AG08395 (cell line): ENCODE measurements at regions not wholly inside any gene's neighbourhood (a gene's known extent, or its start where the extent isn't known, plus 50 kb on each side); places are given as distances from the start of the nearest gene placed in this dataset.
"Not testable (repeated sequence)": the region's sequence is repeated elsewhere in the genome, so short reads cannot be mapped to it uniquely, and the experiment has no call there.

Experiments used
- DNase-seq: peaks from one replicate; pipeline ENCODE4 v3.0.0; 2012; ENCODE audit warnings: mixed read lengths, low spot score

DNA sequence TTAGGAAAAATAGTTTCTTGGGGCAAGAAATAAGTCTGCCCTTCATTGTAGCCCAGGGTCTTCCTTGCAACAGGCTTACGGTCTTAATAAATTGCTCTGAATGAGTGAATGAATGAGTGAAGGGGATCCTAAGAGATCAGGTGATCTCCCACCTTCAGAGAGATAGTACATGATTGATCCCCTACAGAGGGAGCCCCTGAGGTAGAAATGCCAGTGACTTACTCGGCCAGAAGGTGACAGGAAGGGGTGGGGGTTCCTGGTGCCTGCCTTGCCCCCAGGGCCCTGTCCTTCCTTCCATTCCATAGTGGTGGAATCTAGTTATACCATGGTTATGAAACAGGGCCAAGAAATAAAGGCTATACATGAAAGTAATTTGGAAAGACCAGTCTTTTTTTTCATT, 215.3 kb upstream of the SSTR4 start:
- no peak for DNase-seq

DNA sequence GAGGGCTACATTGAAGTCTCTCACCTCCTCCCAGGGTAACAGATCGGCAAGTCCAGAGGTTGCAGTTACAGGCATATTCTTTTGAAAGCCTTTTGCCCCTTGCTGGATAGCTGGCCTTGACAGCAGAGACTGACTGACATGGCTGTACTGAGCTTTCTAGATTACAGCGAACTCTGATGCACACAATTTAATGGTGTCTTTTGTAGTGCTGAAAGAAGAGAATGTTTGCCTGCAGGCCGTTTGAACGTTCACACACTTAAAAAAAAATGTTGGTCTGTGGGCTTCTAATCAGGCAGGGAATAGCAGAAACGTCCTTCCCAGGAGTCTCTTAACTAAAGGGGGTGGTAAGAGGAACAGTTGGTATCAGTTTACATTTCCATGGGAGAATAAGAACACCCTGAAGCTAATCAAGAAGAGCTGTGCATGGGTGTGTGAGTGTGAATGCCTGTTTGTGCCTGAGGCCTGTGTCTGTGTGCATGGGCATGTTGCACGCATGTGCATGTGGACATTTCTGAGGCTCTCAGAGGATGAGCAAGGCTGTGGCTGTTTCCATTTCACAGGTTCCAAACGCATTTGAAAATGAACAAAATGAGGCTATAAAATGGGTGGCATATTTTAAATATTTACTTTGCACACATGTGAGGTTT, 213.9 kb upstream of the SSTR4 start:
- DNase-seq, result no peak

DNA sequence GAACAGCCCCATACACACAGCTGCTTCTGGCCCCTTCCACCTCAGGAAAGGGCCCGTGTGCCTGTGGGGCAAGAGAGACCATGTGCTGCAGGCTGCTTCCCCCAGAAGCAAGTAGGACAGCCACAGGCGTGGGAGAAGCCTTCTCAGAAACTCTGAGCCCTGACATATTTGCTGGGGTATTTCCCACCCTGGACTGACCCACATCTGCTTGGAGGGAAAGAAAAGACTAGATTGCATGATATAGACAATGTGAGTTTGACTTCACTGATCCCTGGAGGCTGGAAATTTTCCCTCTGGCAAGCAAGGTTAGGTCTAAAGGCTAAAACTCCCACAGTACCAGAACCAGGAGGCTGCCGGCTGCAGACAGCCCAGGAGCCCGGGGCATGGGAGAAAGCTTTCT, 213.3 kb upstream of the SSTR4 start:
- no peak for DNase-seq

DNA sequence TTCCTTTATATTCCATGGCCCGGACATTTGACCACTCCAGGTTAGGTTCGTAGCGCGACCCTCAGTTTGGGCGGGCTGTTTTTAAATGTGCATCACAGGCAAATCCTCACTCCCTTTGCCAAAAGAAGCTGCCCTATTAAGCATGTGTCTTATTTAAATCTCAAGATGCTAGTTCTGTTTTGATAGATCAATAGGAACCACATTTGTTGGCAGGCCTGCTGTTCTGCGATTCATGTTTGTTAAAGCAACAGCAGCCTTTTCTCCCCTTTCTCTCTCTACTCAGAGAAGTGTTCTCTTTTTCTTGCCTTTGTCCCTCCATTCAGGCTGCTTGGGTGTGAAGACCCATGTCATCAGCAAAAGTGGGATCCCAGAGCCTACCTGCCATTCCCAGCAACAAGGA, 212.0 kb upstream of the SSTR4 start:
- no peak for DNase-seq

DNA sequence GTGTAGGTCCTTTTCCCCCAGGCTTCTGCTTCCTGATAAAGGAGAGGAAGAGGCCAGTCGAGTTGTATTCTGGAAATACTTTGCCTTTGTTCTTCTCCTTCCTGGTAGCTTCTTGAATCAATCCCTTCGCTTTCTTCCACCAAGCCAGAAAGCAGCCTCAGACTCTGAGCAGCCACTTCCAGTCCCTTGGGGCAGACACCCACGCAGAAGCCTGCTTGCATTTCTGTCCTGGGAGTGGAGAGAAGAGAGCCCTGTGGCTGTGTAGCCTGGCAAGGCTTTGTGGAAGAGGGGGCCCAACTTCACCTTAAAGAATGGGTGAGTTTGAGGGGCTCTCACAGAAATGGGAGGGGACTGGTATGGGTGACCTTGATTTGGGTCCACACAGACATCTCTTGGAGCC, 211.0 kb upstream of the SSTR4 start:
- DNase-seq, result no peak

DNA sequence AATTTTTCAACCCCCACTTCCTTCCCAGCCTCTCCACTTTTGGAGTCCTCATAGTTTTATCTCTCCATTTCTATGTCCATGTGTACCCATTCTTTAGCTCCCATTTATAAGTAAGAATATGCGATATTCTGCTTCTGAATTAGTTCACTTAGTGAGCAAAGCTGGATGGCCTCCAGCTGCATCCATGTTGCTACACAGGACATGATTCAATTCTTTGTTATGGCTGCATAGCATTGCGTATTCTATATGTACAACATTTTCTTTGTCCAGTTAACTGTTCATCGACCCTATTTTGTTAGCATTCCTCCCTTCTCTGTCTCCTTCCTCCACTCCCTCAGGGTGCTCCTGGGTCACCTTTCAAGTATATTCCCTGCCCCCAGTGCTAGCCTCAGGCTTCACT, 210.0 kb upstream of the SSTR4 start:
- DNase-seq, result no peak

DNA sequence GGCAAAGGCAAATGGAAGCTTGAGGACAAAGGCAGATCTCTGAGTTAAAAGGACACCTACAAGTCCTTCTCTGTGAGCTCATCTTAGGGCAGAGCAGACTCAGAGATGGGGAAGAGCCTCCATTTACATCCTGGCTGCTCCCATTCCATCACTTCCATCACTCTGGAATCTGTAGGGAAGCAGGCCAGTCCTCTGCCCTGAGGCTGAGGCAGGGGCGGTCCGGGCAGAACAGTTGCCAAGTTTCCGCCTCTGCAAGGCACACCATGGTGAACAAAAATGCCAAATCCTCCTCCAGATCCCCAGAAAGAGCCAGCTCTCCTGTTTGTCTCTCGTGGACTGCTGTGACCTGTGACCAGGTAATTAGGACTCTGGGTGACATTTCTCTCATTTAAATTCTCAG, 209.6 kb upstream of the SSTR4 start:
- no peak for DNase-seq

DNA sequence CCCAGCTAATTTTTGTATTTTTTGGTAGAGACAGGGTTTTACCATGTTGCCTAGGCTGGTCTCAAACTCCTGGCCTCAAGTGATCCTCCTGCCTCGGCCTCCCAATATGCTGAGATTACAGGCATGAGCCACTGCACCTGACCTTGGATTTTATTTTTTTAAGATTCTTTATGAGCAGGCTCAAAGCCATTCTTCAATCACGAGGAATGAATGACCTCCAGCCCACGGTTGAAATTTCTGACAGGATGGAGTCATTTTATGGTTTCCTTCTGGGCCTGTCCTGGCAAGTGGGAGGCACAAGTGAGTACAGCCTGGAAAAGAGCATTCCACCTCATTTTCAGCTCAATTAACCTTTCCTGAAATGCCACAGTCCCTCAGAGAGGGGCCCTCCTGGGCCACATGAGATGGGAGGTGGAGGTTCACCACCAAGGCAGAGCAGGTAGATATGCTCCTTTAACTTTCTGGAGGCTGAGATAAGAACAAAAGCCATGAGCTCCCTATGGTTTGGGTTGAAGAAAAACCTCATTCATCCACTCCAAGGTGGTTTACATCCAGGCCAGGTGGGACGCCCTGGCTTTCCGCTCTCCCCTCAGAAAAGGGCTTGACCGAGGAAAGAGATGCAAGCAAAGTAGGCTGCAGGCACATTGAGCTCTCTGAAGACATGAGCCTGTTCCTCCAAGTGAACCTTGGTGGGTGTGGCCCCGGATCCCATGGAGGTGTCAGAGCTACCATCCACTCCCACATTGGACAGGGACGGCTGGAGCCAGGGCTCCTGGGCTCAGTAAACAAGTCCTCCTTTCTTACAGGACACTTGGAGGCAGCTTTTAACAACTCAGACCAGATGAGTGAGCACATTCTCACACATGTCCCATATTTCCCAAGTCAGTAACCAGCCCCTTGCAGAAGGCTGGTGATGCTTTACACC, 208.5 kb upstream of the SSTR4 start:
- no peak for DNase-seq

DNA sequence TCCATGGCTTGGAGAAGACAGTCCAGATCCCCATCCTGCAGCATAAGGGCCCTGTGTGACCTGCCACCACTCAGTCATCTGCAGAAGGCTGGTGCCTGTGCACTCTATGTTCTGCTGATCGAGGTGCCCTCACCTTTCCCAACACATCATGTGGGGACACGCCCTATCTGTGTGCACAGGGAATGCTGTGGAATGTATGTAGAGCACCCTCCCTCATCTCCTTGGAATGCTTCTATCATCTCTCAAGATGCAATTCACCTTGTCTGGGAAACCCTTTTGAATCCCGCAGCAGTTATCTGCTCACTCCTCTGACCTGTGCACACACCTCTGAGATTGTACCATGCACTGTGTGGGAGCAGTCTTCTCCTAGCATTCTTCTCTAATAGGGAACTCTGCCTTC, 207.2 kb upstream of the SSTR4 start:
- no peak for DNase-seq

DNA sequence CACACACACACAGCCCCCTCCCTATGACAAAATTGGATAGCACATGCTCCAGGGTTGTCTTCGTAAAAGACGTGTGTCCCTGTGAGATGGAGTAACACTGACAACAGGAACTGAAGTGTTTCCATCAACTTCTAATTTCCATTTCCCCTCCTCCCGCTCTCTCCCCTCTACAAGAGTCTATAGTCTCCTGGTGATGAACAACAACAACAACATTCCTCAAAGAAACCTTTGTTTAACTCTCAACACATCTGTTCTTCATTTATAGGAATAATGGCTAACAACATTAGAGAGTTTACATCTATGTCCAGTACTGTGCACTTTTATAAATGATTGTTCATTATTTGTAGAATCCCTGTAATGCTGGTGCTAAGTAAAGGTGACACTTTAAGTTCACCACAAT, 205.8 kb upstream of the SSTR4 start:
- no peak for DNase-seq

DNA sequence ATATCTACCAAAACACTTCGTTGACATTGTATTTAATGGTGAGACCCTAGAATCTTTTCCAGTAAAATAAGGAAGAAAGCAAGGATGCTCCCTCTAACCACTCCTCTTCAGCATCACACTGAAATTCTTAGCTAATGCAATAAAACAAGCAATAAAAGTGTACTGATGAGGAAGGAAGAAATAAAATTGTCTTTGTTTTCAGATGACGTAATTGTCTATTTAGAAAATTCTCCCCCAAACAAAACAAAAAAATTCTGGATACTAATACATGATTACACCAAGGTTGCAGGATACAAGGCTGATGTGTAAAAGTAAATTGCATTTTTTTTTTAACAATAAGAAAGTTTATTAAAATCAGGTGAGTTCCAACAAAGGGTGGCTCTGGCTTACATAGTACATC, 205.0 kb upstream of the SSTR4 start:
- no peak for DNase-seq

DNA sequence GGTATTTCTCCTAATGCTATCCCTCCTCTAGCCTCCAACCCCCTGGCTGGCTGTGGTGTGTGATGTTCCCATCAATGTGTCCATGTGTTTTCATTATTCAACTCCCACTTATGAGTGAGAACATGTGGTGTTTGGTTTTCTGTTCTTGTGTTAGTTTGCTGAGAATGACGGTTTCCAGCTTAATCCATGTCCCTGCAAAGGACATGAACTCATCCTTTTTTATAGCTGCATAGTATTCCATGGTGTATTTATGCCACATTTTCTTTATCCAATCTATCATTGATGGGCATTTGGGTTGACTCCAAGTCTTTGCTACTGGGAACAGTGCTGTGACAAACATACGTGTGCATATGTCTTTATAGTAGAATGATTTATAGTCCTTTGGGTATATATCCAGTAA, 204.4 kb upstream of the SSTR4 start:
- DNase-seq, result not testable (repeated sequence)

DNA sequence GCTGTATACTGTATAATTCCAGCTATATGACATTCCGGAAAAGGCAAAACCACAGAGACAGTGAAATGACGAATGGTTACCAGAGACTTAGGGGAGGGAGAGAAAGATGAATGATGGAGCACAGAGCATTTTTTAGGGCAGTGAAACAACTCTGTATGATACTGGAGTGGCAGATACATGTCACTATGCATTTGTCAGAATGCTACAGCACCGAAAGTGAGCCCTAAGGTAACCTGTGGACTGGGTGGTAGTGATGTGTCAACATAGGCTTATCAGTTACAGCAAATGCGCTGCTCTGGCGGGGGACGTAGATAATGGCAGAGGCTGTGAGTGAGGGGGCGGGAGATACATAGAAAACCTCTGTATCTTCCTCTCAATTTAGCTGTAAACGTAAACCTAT, 201.3 kb upstream of the SSTR4 start:
- DNase-seq, result no peak

DNA sequence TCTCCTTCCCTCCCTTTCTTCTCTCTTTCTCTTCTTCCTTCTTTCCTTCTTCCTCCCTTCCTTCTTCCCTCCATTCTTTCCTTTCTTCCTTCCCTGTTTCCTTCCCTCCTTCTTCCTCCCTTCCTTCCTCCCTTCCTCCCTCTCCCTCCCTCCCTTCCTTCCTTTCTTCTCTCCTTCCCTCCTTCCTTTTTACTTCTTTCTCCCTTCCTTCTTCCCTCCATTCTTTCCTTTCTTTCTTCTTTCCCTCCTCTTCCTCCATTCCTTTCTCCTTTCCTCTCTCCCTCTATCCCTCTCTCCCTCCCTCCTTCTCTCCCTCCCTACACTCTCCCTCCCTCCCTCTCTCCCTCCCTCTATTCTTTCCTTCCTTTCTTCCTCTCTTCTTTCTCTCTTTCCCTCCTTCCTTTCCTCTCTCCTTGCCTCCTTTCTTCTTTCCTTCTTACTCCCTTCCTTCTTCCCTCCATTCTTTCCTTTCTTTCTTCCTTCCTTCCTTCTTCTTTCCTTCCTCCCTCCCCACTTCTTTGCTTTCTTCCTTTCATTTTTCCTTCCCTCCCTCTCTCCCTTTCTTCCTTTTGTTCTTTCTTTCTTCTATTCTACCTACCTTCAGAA, 200.4 kb upstream of the SSTR4 start:
- no peak for DNase-seq

DNA sequence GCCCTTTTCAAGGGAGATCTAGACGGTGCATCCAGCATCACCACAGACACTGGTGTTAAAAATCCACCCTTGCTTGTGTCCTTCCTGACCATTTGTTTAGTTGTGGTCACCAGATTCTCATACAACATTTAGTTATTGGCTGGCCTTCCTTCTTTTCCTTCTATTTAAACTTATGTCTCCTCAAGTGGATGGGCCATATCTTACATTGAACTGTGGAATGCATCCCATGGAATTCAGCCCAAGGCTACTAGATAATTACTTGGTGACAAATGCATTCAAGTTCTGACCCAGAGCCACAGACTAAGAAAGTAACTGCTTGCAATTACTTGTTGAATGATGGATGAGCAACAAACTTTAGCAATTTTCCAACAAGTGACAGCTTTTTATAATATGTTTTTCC, 198.9 kb upstream of the SSTR4 start:
- DNase-seq, result no peak

DNA sequence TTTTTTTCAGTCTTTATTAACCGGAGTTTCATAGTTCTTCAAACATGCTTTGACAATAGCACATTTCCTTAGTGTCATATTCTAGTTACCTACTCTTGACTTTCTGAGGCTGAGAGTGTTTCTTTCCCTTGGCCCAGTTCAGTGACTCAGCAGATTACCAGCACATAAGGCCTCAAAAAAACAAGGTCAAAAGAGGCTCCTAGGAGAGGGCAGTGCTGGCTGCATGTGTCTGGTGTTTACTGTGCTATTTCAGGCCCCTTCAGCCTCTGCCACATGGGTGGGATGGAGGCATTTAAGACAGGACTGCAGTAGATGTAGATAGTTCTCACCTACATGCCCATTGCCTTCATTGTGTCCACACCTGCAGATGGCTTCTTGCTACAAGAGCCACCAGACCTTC, 198.2 kb upstream of the SSTR4 start:
- DNase-seq, result no peak

DNA sequence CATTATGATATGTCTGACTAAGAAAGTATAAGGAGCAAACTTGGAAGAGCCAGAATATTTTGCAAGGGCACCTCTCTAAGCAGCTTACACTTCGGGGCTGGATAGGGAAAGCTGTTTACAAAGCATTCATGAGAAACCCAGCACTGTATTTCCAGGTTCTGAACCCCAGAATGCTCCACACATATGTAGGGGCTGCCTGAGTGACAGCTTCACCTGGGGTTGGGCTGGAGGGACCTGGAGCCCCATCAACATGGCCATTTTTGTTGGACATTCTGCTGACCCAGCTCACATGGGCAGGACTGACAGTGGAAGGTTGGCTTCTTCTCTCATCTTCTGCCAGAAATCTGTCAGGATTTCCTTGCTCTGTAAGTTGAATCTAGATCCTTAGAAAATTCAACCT, 197.1 kb upstream of the SSTR4 start:
- no peak for DNase-seq

DNA sequence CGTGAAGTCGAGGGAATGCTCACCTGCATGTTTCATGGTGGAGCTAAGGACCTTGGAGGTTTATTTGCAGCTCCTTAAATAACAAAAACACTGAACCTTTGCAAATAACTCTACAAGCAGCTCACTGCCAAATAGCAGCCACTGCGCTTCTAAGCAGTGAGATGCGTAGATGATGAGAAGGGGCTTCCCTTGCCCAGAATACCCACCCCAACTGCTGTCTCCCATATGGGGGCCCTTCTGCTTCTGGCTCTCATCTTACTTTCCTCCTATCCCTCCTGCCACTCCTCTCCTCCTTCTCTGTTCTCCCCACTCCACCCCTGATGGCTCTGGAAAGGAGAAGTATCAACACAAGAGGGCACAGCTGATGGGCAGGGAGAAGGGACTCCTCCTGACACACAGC, 193.3 kb upstream of the SSTR4 start:
- no peak for DNase-seq

DNA sequence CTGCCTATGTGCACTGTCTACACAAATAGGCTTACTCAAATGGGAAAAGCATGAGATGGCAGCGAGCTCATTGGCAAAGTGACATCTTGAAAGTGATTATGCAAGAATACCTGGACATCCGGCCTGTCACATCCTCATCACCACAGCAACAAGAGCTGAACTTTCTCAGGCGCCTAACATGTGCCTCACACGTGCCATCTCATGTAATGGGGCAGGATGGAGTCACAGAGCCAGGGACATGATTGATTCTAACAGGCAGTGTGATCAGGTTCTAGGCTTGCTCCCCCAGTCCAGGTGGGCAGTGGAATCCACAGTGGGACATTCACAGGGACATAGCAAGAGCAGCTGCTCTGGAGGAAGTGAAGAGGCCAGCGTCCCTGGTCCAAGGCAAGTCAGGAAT, 192.3 kb upstream of the SSTR4 start:
- DNase-seq, result no peak

DNA sequence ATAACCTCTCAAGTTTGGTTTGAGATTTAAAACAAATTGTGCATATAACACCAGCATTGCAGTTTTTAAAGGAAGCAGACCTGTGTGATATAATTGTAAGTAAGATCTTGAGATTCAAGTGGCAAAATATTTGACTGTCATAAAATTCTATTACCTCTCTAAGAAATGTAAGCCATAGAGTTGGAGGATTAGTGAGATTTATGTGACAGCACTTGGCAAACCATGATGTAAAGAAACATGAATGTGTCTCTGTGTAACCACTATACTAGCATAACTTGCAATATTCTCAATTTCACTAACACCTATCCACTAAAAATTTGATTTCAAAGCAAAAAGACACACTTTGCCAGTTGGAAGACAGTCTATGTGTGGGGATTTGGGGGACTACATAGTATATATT, 190.2 kb upstream of the SSTR4 start:
- no peak for DNase-seq

DNA sequence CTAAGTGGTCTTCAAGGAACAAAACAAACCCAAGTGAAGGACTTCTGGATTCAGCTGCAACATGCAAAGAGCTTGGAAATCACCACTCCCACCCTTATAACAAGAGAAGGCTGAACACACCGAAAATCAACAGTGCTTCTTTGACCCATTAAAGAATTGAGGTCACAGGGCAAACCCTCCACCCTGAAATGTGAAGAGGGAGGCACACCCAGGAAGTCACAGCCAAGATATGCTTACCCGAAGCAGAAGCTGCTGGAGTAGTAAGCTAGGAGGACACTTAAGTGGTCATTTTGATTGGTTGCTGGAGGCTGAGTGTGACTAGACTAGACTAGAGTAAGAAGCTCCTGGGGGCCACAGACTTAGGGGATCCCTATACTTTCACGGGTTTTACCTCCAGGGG, 188.2 kb upstream of the SSTR4 start:
- no peak for DNase-seq

DNA sequence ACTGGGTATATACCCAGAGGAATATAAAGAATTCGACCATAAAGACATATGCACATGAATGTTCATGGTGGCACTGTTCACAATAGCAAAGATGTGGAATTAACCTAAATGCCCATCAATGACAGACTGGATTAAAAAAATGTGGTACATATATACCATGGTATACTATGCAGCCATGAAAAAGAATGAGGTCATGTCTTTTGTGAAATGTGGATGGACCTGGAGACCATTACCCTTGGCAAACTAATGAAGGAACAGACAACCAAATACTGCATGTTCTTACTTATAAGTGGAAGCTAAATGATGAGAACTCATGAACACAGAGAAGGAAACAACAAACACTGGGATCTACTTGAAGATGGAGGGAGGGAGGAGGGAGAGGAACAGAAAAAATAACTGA, 186.7 kb upstream of the SSTR4 start:
- DNase-seq, result no peak

DNA sequence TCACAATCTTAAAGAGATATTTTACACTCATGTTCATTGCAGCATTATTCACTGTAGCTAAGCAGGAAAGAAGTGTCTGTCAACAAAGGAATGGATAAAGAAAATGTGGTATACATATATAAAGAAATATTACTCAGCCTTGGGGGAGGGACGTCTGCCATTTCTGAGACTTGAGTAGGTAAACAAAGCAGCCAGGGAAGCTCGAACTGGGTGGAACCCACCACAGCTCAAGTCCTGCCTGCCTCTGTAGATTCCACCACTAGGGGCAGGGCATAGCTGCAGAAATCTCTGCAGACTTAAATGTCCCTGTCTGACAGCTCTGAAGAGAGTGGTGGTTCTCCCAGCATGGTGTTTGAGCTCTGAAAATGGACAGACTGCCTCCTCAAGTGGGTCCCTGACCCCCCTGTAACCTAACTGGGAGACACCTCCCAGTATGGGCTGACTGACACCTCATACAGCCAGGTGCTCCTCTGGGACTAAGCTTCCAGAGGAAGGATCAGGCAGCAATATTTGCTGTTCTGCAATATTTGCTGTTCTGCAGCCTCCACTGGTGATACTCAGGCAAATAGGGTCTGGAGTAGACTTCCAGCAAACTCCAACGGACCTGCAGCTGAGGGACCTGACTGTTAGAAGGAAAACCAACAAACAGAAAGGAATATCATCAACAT, 183.3 kb upstream of the SSTR4 start:
- DNase-seq, result not testable (repeated sequence)
